Prostate gland (tissue), 2 donors: ENCODE measurements at regions not wholly inside any gene's neighbourhood (a gene's known extent, or its start where the extent isn't known, plus 50 kb on each side); places are given as distances from the start of the nearest gene placed in this dataset.

ENCODE experiments used
- DNase-seq: peaks from one replicate; pipeline ENCODE4 v3.0.0-alpha.2; 2019; ENCODE audit warnings: low spot score
- H3K27ac ChIP-seq, 2 donors: fragments of 200-600 bp; sonication (generic); 2 replicates each; pipeline ENCODE4 v1.5.1; 2017 to 2019
- H3K27me3 ChIP-seq: fragments of 200-600 bp; sonication (generic); replicated peaks from 2 replicates; pipeline ENCODE4 v1.5.1; 2019; ENCODE audit not compliant: insufficient read depth
- H3K36me3 ChIP-seq, 2 donors: fragments of 200-600 bp; sonication (generic); 1 replicate in 1 of 2; 2 replicates in 1 of 2; pipeline versions ENCODE4 v1.5.1 to v1.8.1; 2017 to 2019
- H3K4me1 ChIP-seq: fragments of 200-600 bp; sonication (generic); replicated peaks from 2 replicates; pipeline ENCODE4 v1.5.1; 2019
- H3K4me3 ChIP-seq, 2 donors: fragments of 200-600 bp; sonication (generic); 2 replicates each; pipeline ENCODE4 v1.5.1; 2017 to 2019
- H3K9me3 ChIP-seq: fragments of 200-600 bp; sonication (generic); 2 replicates; pipeline ENCODE4 v1.5.1; 2017
- POLR2A ChIP-seq: fragments of 450-650 bp; IDR thresholded peaks from one replicate; pipeline ENCODE4 v1.6.1; 2016; ENCODE audit warnings: antibody characterized with exemption, mild to moderate bottlenecking
- POLR2AphosphoS5 ChIP-seq: sonication (generic); formaldehyde crosslinking; IDR thresholded peaks from one replicate; pipeline ENCODE4 v1.6.1; 2017; ENCODE audit warnings: antibody characterized with exemption
- WGBS: methylation state at CpG from one replicate; pipeline ENCODE4 v1.1.5; 2018; 5-methylcytosine and 5-hydroxymethylcytosine counted together
- intact Hi-C: fragments of 100-400 bp; cut with DNase I; formaldehyde crosslinking; loops from one replicate; pipeline ENCODE4 v1.14.2; 2022
- TF ChIP-seq, protein P1 (sequence below), 4 experiments: fragments of 200-600 bp in 2 of 4; fragments of 450-650 bp in 2 of 4; sonication (generic) in 2 of 4; IDR thresholded peaks; 1 replicate in 3 of 4; 2 replicates in 1 of 4; pipeline ENCODE4 v1.5.1; 2016 to 2019; ENCODE audit warnings: antibody characterized with exemption in 4 of 4, mild to moderate bottlenecking in 2 of 4, moderate library complexity in 2 of 4

GRCh38 chr14:38128640-38129039 is 79.1 kb upstream of the SSTR1 start:
- Histone ChIP-seq H3K27ac (no peak overlapping the region), H3K4me3 (no peak overlapping the region), H3K9me3 (no peaks in the 10 kb centered on the region), H3K4me1 (no peaks in the 10 kb centered on the region), H3K36me3 (no peaks in the 10 kb centered on the region), H3K27me3 (no peaks in the 10 kb centered on the region)
- no peak for TF ChIP-seq POLR2A
- no peak for TF ChIP-seq POLR2AphosphoS5
- TF ChIP-seq, protein P1, sequence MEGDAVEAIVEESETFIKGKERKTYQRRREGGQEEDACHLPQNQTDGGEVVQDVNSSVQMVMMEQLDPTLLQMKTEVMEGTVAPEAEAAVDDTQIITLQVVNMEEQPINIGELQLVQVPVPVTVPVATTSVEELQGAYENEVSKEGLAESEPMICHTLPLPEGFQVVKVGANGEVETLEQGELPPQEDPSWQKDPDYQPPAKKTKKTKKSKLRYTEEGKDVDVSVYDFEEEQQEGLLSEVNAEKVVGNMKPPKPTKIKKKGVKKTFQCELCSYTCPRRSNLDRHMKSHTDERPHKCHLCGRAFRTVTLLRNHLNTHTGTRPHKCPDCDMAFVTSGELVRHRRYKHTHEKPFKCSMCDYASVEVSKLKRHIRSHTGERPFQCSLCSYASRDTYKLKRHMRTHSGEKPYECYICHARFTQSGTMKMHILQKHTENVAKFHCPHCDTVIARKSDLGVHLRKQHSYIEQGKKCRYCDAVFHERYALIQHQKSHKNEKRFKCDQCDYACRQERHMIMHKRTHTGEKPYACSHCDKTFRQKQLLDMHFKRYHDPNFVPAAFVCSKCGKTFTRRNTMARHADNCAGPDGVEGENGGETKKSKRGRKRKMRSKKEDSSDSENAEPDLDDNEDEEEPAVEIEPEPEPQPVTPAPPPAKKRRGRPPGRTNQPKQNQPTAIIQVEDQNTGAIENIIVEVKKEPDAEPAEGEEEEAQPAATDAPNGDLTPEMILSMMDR (IDR thresholded peaks at IDR 0.05) = no peak
- intact Hi-C loops = no loop called here
- no peak for DNase-seq

DNA sequence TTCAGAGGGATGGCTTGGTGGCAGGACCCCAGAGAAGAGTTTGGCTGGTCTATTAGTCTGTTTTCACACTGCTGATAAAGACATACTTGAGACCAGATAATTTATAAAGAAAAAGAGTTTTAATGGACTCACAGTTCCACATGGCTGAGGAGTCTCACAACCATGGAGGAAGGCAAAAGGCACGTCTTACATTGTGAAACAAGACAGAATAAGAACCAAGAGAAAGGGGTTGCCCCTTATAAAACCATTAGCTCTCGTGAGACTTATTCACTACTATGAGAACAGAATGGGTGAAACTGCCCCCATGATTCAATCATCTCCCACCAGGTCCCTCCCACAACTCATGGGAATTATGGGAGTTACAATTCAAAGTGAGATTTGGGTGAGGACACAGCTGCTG is 78.5 kb upstream of the SSTR1 start:
- intact Hi-C loops = no loop called here
- no peak overlapping the region for H3K27ac ChIP-seq
- no peaks in the 10 kb centered on the region for H3K4me1 ChIP-seq
- DNase-seq = no peak
- no peaks in the 10 kb centered on the region for H3K27me3 ChIP-seq
- TF ChIP-seq POLR2A (no peak), POLR2AphosphoS5 (no peak)
- TF ChIP-seq, protein P1 (IDR thresholded peaks at IDR 0.05) = no peak
- H3K9me3 ChIP-seq = no peaks in the 10 kb centered on the region
- H3K4me3 ChIP-seq = no peak overlapping the region
- no peaks in the 10 kb centered on the region for H3K36me3 ChIP-seq
- 90% methylated on average over 2 of the region's 2 CpGs for WGBS

GRCh38 chr14:38129705-38130104 is 78.0 kb upstream of the SSTR1 start:
- no peaks in the 10 kb centered on the region for H3K36me3 ChIP-seq
- H3K4me3 ChIP-seq = no peak overlapping the region
- TF ChIP-seq, protein P1 (IDR thresholded peaks at IDR 0.05) = no peak
- TF ChIP-seq POLR2A = no peak
- H3K27ac ChIP-seq = no peak overlapping the region
- H3K4me1 ChIP-seq = no peaks in the 10 kb centered on the region
- WGBS = 83% methylated on average over 5 of the region's 5 CpGs
- H3K27me3 ChIP-seq = no peaks in the 10 kb centered on the region
- no peak for DNase-seq
- H3K9me3 ChIP-seq = no peaks in the 10 kb centered on the region
- intact Hi-C loops = no loop called here

DNA sequence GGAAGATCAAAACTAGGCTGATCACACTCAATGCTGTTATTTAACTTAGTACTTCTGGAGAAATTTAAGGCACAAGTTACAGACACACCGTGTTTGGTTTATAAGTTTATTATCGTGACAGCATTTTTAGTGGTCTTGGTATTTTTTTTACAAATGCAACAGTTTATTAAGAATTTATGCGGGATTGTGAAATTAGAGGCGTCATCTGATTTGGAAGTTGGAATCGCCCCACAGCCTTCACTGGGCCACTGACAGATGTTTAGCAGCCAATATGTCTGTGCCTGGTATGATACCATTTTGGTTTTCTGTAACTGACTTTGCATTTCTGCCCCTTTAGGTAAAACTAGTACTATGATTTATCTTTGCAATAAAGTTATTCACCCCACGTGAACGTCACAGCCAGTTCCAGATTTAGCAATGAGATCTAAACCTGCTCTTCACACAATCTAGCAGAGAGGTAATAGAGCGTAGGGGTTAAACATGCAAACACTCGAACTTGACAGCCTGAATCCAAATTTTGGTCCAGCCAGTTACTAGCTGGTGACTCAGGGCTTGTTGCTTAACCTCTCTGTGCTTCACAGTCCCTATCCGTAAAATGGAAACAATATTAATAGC is 73.2 kb upstream of the SSTR1 start:
- no peak overlapping the region for H3K4me3 ChIP-seq
- 78% methylated on average over 10 of the region's 10 CpGs for WGBS
- intact Hi-C loops = no loop called here
- H3K9me3 ChIP-seq = no peaks in the 10 kb centered on the region
- no peaks in the 10 kb centered on the region for H3K4me1 ChIP-seq
- DNase-seq = no peak
- H3K27ac ChIP-seq = no peak overlapping the region
- TF ChIP-seq POLR2AphosphoS5 (no peak), POLR2A (no peak)
- TF ChIP-seq, protein P1 (IDR thresholded peaks at IDR 0.05) = no peak
- no peaks in the 10 kb centered on the region for H3K36me3 ChIP-seq
- no peaks in the 10 kb centered on the region for H3K27me3 ChIP-seq

DNA sequence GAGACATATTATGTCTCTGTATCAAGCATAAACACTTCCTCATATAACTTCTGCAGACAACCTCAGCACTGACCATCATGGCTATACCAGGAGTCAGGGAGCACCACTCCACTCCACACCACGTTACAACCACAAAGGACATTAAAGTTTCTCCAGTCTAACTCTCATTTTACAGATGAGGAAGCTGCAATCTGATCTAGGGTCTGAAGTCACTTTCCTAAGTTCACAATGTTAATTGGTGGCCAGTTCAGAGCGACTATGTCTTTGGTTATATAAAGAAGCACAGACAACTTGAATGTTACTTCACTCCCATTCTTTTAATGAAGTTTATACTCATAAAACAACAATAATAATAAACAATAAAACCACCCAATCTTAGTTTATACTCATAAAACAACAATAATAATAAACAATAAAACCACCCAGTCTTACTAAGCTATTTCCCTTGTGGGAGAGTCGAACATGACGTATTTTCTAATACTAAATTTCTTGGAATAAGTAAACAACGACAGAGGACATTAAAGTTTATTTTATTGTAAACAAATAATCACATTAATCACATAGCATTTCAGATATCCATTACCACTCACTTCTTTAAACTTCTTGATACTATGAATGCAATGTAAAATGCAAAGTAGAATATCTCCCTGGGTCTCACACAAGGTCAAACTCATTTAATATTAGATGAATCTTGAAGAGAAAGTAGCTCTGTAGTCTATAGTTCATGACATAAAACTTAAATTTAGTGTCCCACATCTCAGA is 72.4 kb upstream of the SSTR1 start:
- Histone ChIP-seq H3K4me1 (no peaks in the 10 kb centered on the region), H3K27me3 (no peaks in the 10 kb centered on the region), H3K9me3 (no peaks in the 10 kb centered on the region), H3K4me3 (no peak overlapping the region), H3K36me3 (no peaks in the 10 kb centered on the region), H3K27ac (no peak overlapping the region)
- WGBS = 58% methylated on average over 5 of the region's 5 CpGs
- intact Hi-C loops = no loop called here
- no peak for DNase-seq
- TF ChIP-seq, protein P1 (IDR thresholded peaks at IDR 0.05) = no peak
- TF ChIP-seq POLR2AphosphoS5 (no peak), POLR2A (no peak)
